ENCODE measurements at regions not wholly inside any gene's neighbourhood (a gene's known extent, or its start where the extent isn't known, plus 50 kb on each side); places are given as distances from the start of the nearest gene placed in this dataset.

GRCh38 chr4:176571206-176571605 lies 221.5 kb downstream of the VEGFC start:
- TF ChIP-seq, protein P1, sequence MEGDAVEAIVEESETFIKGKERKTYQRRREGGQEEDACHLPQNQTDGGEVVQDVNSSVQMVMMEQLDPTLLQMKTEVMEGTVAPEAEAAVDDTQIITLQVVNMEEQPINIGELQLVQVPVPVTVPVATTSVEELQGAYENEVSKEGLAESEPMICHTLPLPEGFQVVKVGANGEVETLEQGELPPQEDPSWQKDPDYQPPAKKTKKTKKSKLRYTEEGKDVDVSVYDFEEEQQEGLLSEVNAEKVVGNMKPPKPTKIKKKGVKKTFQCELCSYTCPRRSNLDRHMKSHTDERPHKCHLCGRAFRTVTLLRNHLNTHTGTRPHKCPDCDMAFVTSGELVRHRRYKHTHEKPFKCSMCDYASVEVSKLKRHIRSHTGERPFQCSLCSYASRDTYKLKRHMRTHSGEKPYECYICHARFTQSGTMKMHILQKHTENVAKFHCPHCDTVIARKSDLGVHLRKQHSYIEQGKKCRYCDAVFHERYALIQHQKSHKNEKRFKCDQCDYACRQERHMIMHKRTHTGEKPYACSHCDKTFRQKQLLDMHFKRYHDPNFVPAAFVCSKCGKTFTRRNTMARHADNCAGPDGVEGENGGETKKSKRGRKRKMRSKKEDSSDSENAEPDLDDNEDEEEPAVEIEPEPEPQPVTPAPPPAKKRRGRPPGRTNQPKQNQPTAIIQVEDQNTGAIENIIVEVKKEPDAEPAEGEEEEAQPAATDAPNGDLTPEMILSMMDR (IDR thresholded peaks at IDR 0.05; ENCODE audit: insufficient read depth, low read length): no peak
- TF ChIP-seq POLR2AphosphoS5 (IDR thresholded peaks at IDR 0.05; ENCODE audit: low read depth): no peak
- TF ChIP-seq, protein P2, sequence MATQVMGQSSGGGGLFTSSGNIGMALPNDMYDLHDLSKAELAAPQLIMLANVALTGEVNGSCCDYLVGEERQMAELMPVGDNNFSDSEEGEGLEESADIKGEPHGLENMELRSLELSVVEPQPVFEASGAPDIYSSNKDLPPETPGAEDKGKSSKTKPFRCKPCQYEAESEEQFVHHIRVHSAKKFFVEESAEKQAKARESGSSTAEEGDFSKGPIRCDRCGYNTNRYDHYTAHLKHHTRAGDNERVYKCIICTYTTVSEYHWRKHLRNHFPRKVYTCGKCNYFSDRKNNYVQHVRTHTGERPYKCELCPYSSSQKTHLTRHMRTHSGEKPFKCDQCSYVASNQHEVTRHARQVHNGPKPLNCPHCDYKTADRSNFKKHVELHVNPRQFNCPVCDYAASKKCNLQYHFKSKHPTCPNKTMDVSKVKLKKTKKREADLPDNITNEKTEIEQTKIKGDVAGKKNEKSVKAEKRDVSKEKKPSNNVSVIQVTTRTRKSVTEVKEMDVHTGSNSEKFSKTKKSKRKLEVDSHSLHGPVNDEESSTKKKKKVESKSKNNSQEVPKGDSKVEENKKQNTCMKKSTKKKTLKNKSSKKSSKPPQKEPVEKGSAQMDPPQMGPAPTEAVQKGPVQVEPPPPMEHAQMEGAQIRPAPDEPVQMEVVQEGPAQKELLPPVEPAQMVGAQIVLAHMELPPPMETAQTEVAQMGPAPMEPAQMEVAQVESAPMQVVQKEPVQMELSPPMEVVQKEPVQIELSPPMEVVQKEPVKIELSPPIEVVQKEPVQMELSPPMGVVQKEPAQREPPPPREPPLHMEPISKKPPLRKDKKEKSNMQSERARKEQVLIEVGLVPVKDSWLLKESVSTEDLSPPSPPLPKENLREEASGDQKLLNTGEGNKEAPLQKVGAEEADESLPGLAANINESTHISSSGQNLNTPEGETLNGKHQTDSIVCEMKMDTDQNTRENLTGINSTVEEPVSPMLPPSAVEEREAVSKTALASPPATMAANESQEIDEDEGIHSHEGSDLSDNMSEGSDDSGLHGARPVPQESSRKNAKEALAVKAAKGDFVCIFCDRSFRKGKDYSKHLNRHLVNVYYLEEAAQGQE (IDR thresholded peaks at IDR 0.05; ENCODE audit: insufficient replicate concordance, low read depth): no peak
